OCI-M1 (cell line): ENCODE measurements at regions not wholly inside any gene's neighbourhood (a gene's known extent, or its start where the extent isn't known, plus 50 kb on each side); places are given as distances from the start of the nearest gene placed in this dataset.
"Not testable (repeated sequence)": the region's sequence is repeated elsewhere in the genome, so short reads cannot be mapped to it uniquely, and the experiment has no call there.

Experiments used
- DNase-seq: peaks from one replicate; lab custom pipeline; 2025; lab: John Stamatoyannopoulos, UW

DNA sequence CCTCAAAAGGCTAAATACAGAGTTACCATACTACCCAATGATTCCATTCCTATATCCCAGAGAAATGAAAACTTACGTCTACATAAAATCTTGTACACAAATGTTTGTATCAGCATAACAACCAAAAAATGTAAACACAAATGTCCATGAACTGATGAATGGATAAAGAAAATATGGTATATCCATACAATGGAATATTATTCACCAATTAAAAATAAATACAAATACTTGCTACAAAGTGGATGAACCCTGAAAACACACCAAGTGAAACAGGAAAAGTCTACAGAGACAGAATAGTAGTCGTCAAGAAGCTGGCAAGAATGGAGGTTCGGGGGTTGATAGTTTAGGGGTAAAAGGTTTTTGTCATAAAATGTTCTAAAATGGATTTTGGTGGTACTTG, 54.0 kb upstream of the ANKRD28 start:
- DNase-seq, result no peak

DNA sequence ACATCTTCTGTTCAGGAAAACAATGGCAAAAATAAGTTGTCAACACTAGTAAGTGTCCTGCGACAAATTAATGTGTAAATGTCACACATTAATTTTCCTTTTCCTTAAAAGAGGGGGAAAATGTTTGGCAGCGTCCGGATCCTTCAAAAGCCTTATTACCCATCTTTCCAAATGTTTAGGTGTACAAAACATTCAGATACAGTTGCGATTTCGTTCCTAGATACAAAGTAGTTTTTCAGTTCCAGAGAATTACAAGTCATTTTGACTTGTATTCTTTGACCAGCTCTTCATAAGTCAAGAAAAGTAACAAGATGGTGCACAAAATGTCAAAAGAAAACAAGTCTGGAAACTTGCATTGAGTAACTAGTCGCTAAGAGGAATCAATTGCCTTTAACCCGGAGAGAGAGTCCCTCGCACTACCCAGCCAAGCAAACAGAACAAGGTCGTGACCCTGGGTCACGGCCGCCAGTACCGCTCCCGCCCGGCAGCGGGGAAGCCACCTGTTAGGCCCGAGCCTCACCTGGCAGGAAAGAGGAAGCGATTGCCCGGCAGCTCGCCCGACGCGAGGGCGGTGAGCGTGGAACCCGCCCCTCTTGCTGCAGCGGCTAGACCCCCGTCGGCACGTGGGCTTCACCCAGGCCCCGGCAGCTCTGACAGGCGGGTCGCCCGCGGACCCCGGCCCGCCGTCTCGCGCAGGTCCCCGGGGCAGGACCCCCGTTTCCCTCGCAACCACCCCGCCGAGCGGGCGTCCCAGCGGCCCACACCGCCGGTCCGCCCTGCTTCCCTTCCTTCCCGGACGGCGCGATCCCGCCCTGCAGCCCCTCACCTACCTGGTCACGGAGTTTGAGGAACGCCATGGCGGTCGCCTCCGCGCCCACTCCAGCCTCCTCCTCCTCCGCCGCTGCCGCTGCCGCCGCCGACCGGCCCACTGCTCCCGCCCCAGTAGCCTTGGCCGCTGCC, 61.0 kb upstream of the ANKRD28 start:
- peak; percentile 68 for DNase-seq

- peak; percentile 86 for DNase-seq
Observed at GRCh38 chr3:15859507-15860013, 61.8 kb upstream of the ANKRD28 start.

- DNase-seq, result peak; percentile 79
Observed at GRCh38 chr3:15860014-15860934, 62.5 kb upstream of the ANKRD28 start.

- peak; percentile 39 for DNase-seq
Observed at GRCh38 chr3:15861163-15861562, 63.4 kb upstream of the ANKRD28 start.

- DNase-seq, result no peak
Observed at GRCh38 chr3:15872807-15873206, 75.0 kb upstream of the ANKRD28 start.

DNA sequence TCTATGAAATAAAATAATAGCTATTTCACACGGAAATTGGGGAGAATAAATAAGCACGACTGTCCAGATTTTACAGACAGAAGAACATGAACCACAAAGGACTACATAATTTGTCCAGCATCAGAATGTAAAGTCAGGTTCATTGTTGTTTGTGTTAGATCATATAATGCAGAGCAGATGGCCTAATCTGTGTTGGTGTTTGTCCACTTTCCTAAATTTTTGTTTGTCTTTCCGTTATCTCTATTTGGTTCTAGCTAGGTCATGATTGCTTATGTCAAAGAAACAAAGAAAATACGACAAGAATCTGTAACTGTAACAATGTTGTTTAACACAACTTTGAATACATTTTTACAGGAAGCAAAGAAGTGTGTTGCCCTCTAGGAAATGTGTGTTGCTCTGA, 75.6 kb upstream of the ANKRD28 start:
- no peak for DNase-seq

DNA sequence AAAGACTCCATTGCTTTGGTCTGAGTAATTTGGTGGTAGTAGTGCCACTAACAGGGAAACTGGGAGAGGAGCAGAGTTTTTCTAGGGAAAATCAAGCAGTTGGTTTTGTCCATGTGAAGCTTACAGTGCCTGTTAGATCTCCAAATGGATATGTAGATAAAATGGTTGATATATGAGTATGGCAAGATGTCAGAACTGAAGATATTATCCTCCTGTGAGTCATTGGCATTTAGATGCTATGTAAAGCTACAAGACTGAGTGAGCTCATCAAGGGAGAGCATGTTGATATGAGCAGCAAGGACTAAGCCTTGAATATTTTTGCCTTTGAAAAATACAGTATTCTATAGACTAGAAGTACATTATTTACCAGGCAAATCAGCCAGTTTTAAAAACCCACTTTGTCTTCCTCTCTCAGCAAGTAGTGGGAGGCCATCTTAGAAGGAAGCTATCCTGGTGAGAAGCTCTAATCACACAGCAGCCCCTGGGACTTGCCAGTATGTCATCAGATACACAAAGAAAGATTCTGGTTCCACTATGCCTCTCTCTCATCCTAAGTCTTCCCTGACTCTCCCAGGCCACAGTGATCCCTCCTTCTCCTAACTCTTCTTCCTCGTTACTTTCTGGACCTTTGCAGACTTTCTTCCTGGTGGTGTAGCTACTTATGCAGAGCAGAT, 77.4 kb upstream of the ANKRD28 start:
- no peak for DNase-seq

- DNase-seq, result no peak
Observed at GRCh38 chr3:15876669-15877068, 78.9 kb upstream of the ANKRD28 start.

DNA sequence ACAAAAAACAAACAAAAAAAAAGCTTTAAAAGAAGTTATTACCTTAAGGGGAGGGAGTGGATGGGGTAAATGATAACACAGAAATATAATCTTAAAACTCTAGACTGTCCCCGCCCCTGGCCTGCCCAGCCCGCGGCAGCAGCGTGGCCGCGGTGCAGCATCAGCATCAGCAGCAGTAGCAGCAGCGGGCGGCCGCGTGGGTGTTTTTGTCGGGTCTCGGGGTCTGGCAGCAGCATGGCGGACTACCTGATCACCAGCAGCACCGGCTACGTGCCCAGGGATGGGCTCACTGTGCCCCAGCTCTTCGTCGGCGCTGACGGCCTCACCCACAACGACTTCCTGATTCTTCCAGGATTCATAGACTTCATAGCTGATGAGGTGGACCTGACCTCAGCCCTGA, 80.0 kb upstream of the ANKRD28 start:
- no peak for DNase-seq

DNA sequence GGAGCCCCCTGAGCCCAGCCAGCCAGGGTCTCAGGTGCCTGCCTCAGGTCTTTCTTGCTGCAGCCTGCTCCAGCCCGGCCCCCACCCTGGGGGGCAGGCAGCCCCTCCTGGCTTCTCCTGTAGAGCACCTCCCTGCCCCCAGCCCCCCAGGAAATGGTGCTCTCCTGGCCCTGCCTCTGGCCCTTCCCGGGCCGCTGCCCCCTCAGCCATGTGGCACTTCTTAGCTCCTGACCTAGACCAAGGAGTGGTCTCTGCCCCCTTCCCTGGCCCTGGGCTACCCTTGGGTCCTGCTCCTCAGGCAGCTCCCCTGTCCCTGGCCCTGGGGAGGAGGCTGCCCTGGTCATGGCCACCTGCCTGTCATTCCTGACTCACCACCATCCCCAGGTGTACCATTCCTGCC, 82.0 kb upstream of the ANKRD28 start:
- DNase-seq, result not testable (repeated sequence)

- no peak for DNase-seq
Observed at GRCh38 chr3:15882577-15882976, 84.8 kb upstream of the ANKRD28 start.

GRCh38 chr3:15884132-15884531, 86.4 kb upstream of the ANKRD28 start:
- no peak for DNase-seq

GRCh38 chr3:15886521-15886920, 88.7 kb upstream of the ANKRD28 start:
- no peak for DNase-seq

DNA sequence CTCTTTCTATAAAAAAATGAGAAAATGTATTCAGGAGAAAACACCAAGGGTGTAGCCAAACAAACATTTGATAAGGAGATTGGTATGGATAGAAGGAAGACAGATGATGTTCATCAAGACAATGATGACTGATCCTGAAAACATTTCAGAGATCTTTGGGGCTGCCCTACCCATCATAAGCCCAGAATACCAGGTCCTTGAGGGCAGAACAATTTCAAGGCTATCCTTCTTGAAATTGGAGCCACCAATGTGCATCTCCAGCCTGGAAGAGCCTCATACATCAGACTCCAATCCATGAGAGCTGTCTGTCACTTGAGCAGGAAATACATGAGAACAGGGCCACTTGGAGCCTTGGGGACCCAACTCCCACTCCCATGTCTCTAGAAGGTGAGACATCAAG, 89.5 kb upstream of the ANKRD28 start:
- no peak for DNase-seq

- DNase-seq, result no peak
Observed at GRCh38 chr3:15889936-15890335, 92.2 kb upstream of the ANKRD28 start.

DNA sequence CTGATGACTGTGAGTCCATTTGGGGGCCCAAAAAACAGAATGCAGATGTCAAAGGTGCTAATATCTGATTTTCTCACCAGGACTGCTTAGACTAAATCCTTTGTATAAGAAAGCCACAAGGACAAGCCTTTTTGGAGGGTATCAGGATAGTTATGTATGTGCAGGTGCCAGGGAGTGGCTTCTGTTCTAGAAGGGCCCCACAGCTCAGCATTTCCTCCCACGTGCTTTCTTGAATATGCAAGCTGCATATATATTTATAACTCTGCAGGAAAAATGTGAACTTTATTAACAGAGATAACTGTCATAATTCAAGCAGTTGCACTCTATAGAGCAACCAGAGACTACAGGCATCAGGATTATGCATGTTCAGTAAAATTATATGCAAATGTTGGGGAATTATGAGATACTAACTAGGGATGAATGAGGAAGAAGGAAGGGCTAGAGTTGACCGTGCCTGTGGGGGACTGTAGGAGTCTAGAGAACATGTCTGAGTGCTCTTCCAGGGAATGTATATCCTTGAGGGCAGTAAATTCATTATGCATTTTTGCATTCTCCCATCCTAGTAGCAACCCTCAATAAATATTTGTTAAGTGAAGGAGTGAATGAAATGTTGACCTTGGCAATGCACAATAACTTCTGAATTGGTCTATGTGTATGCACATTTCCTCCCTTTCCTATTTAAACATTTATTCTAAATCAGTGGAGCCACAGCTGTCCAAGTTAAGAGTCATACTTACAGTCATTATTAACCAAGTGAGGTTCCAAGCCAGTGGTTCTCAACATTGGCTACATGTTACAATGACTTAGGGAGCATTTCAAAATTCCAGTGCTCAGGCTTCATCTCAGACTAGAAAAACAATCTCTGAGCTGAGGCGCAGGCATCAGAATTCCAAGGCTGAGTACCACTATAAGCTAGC, 94.8 kb upstream of the ANKRD28 start:
- no peak for DNase-seq

- no peak for DNase-seq
Observed at GRCh38 chr3:15894382-15894781, 96.6 kb upstream of the ANKRD28 start.

DNA sequence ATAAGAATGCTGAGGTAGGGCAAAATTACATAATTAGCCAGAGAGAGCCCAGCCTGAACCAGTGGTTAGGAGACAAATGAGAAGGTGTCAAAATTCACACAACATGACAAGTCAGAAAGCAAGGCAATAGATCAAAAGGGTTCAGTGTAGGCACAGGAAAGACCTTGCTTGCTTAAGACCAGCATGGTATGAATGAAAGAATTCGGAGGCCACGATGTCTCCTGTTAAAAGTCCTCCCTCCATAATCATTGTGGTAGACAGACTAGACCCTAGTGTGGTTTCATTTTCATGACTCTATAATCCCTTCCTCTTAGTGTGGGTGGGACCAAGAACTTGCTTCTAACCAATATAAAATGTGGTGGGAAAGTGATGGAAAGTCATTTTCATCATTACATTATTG, 98.7 kb upstream of the ANKRD28 start:
- DNase-seq, result no peak

DNA sequence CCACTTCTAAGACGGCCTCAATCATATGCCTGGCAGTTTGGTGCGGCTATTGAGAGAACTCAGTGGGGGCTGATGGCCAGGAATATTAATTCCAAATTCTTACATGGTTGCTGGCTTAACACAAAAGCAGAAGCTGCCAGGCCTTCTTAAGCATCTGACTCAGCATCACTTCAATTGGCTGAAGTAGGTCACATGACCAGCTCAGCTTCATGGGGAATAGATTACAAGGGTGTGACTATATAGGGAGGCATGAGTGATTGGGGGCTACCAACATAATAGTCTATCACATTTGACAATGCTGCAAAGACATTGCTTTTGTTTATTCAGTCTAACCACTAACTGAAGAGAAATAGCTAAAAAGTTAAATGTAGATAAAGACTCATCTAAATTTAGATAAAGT, 101.6 kb upstream of the ANKRD28 start:
- peak; percentile 89 for DNase-seq

DNA sequence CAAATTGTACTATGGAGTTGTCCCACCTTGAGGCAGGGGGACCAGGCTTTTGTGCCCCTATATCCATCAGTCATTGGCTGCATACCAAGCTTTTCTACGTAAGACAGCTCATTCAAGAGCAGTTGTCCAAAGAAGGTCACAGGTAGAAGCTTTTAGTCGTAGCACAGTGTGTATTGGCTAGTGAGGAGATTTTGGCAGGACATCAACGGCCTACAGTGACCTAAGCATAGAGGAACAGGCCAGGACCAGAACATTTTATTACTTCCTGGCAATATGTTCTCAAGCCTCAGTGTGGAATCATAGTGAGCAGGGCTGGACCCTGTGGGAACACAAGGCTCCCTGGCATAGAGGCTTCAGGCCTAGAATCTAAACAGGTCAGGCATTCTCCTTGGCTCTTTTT, 105.4 kb upstream of the ANKRD28 start:
- no peak for DNase-seq
